Smooth muscle cell (in vitro differentiated cells): ENCODE measurements at regions not wholly inside any gene's neighbourhood (a gene's known extent, or its start where the extent isn't known, plus 50 kb on each side); places are given as distances from the start of the nearest gene placed in this dataset.

Source experiments
- DNase-seq: peaks from one replicate; lab custom pipeline; 2025; ENCODE audit not compliant: unreplicated experiment; lab: John Stamatoyannopoulos, UW
- H2AFZ ChIP-seq: fragments of 200-600 bp; sonication (generic); 2 replicates; pipeline ENCODE4 v1.6.0; 2016; ENCODE audit warnings: antibody characterized with exemption, low read depth, mild to moderate bottlenecking
- H3F3A ChIP-seq: fragments of 200-600 bp; sonication (generic); 2 replicates; pipeline ENCODE4 v1.6.0; 2017; ENCODE audit warnings: antibody characterized with exemption, low read depth
- H3K27ac ChIP-seq: fragments of 200-600 bp; sonication (generic); 2 replicates; pipeline ENCODE4 v1.5.1; 2016; ENCODE audit warnings: low read depth, mild to moderate bottlenecking
- H3K27me3 ChIP-seq: fragments of 200-600 bp; sonication (generic); 2 replicates; pipeline ENCODE4 v1.6.1; 2016; ENCODE audit warnings: low read depth, mild to moderate bottlenecking
- H3K36me3 ChIP-seq: fragments of 200-600 bp; sonication (generic); 2 replicates; pipeline ENCODE4 v1.5.1; 2016; ENCODE audit warnings: low read depth
- H3K4me1 ChIP-seq: fragments of 200-600 bp; sonication (generic); 2 replicates; pipeline ENCODE4 v1.5.1; 2016; ENCODE audit warnings: low read depth
- H3K4me2 ChIP-seq: fragments of 200-600 bp; sonication (generic); 2 replicates; pipeline ENCODE4 v1.6.0; 2016; ENCODE audit warnings: mild to moderate bottlenecking
- H3K4me3 ChIP-seq: fragments of 200-600 bp; sonication (generic); 2 replicates; pipeline ENCODE4 v1.5.1; 2016; ENCODE audit warnings: mild to moderate bottlenecking
- H3K79me2 ChIP-seq: fragments of 200-600 bp; sonication (generic); 2 replicates; pipeline ENCODE4 v1.6.0; 2016; ENCODE audit warnings: low read depth, mild to moderate bottlenecking
- H3K9ac ChIP-seq: fragments of 200-600 bp; sonication (generic); 2 replicates; pipeline ENCODE4 v1.6.0; 2016; ENCODE audit warnings: low read depth
- H3K9me3 ChIP-seq: fragments of 200-600 bp; sonication (generic); replicated peaks from 2 replicates; pipeline ENCODE4 v1.5.1; 2016; ENCODE audit warnings: low read depth
- H4K20me1 ChIP-seq: fragments of 200-600 bp; sonication (generic); 2 replicates; pipeline ENCODE4 v1.6.0; 2016; ENCODE audit warnings: low read depth
- CTCF ChIP-seq: fragments of 200-600 bp; sonication (generic); IDR thresholded peaks from 2 replicates; pipeline ENCODE4 v1.5.1; 2017; ENCODE audit warnings: borderline replicate concordance, mild to moderate bottlenecking, antibody characterized with exemption; ENCODE audit not compliant: insufficient read depth, poor library complexity, severe bottlenecking
- WGBS: methylation state at CpG from one replicate; pipeline ENCODE4 v1.1.7; 2016; ENCODE audit warnings: low lambda C conversion rate; 5-methylcytosine and 5-hydroxymethylcytosine counted together

GRCh38 chr7:155225095-155225494 is 72.6 kb upstream of the INSIG1 start:
- H4K20me1 ChIP-seq, result no peaks in the 10 kb centered on the region
- DNase-seq, result no peak
- no peaks in the 10 kb centered on the region for H3K36me3 ChIP-seq
- peaks cover 14% of the 10 kb centered on the region for H3K4me1 ChIP-seq
- no peaks in the 10 kb centered on the region for H3K79me2 ChIP-seq
- no peak overlapping the region for H3K9ac ChIP-seq
- 87% methylated on average over 11 of the region's 11 CpGs for WGBS
- H3K9me3 ChIP-seq, result no peaks in the 10 kb centered on the region
- H3K27ac ChIP-seq, result no peak overlapping the region
- H3K4me2 ChIP-seq, result no peak overlapping the region
- H3F3A ChIP-seq, result peaks cover 5% of the 10 kb centered on the region
- no peak overlapping the region for H3K4me3 ChIP-seq
- no peak overlapping the region for H2AFZ ChIP-seq
- no peaks in the 10 kb centered on the region for H3K27me3 ChIP-seq
- TF ChIP-seq CTCF, result no peak

GRCh38 chr7:155225516-155225915 is 72.2 kb upstream of the INSIG1 start:
- Histone ChIP-seq H3K79me2 (no peaks in the 10 kb centered on the region), H3K36me3 (no peaks in the 10 kb centered on the region), H3K27me3 (no peaks in the 10 kb centered on the region), H4K20me1 (no peaks in the 10 kb centered on the region), H3K27ac (no peak overlapping the region), H3K4me3 (no peak overlapping the region), H3K4me1 (peaks cover 14% of the 10 kb centered on the region), H3K9me3 (no peaks in the 10 kb centered on the region), H3K9ac (no peak overlapping the region), H2AFZ (no peak overlapping the region), H3F3A (peaks cover 5% of the 10 kb centered on the region), H3K4me2 (no peak overlapping the region)
- WGBS, result 97% methylated on average over 14 of the region's 14 CpGs
- TF ChIP-seq CTCF, result no peak
- DNase-seq, result no peak

- Histone ChIP-seq H3K4me1 (peaks cover 14% of the 10 kb centered on the region), H3K27me3 (no peaks in the 10 kb centered on the region), H3K36me3 (no peaks in the 10 kb centered on the region), H3K79me2 (no peaks in the 10 kb centered on the region), H3K4me2 (no peak overlapping the region), H4K20me1 (no peaks in the 10 kb centered on the region), H3K4me3 (no peak overlapping the region), H3F3A (peaks cover 5% of the 10 kb centered on the region), H3K27ac (no peak overlapping the region), H3K9me3 (no peaks in the 10 kb centered on the region), H2AFZ (no peak overlapping the region), H3K9ac (no peak overlapping the region)
- DNase-seq, result no peak
- WGBS, result 96% methylated on average over 24 of the region's 26 CpGs
- no peak for TF ChIP-seq CTCF
Observed at GRCh38 chr7:155226261-155227003, 71.2 kb upstream of the INSIG1 start.
